Thoracic aorta (tissue), 2 donors: ENCODE measurements at regions not wholly inside any gene's neighbourhood (a gene's known extent, or its start where the extent isn't known, plus 50 kb on each side); places are given as distances from the start of the nearest gene placed in this dataset.

Experiments
- ATAC-seq: fragments of 150-250 bp; one replicate; pipeline ENCODE4 v1.8.0; 2017; ENCODE audit warnings: low read depth; ENCODE audit not compliant: insufficient number of reproducible peaks, low FRiP score
- DNase-seq: peaks from one replicate; pipeline ENCODE4 v3.0.0-alpha.2; 2020; ENCODE audit warnings: low spot score
- H3K27ac ChIP-seq, 2 donors: fragments of 200-600 bp; sonication (generic); 1 replicate in 1 of 2; 2 replicates in 1 of 2; pipeline ENCODE4 v1.5.1; 2016; ENCODE audit warnings: mild to moderate bottlenecking in 2 of 2, moderate library complexity in 2 of 2
- H3K27me3 ChIP-seq: fragments of 200-600 bp; sonication (generic); replicated peaks from 2 replicates; pipeline ENCODE4 v1.6.0; 2016; ENCODE audit warnings: mild to moderate bottlenecking; ENCODE audit not compliant: insufficient read depth
- H3K36me3 ChIP-seq: fragments of 200-600 bp; sonication (generic); one replicate; pipeline ENCODE4 v1.5.1; 2016
- H3K4me1 ChIP-seq, 2 donors: fragments of 200-600 bp; sonication (generic); 1 replicate in 1 of 2; 2 replicates in 1 of 2; pipeline versions ENCODE4 v1.5.1 to v1.6.0; 2016; ENCODE audit warnings: low read depth in 2 of 2, mild to moderate bottlenecking in 1 of 2; ENCODE audit not compliant: control insufficient read depth in 1 of 2
- H3K4me3 ChIP-seq: fragments of 200-600 bp; sonication (generic); 2 replicates; pipeline ENCODE4 v1.5.1; 2016; ENCODE audit warnings: mild to moderate bottlenecking
- H3K9me3 ChIP-seq: fragments of 200-600 bp; sonication (generic); 2 replicates; pipeline ENCODE4 v1.5.1; 2016
- CTCF ChIP-seq: fragments of 200-600 bp; sonication (generic); IDR thresholded peaks from one replicate; pipeline ENCODE4 v1.5.1; 2019; ENCODE audit warnings: antibody characterized with exemption

GRCh38 chr3:170642882-170643601, 57.2 kb upstream of the SLC7A14 start:
- H3K27ac ChIP-seq = no peak overlapping the region
- DNase-seq = no peak
- no peaks in the 10 kb centered on the region for H3K9me3 ChIP-seq
- no peak for ATAC-seq
- no peak for TF ChIP-seq CTCF
- no peaks in the 10 kb centered on the region for H3K27me3 ChIP-seq
- no peak overlapping the region for H3K4me3 ChIP-seq
- H3K4me1 ChIP-seq = peaks cover 6 to 22% of the 10 kb centered on the region in 2 donors
- no peaks in the 10 kb centered on the region for H3K36me3 ChIP-seq

- Histone ChIP-seq H3K4me3 (peak overlapping the region; percentile 39), H3K9me3 (no peaks in the 10 kb centered on the region), H3K36me3 (no peaks in the 10 kb centered on the region), H3K27me3 (no peaks in the 10 kb centered on the region), H3K4me1 (peaks cover 6 to 22% of the 10 kb centered on the region in 2 donors), H3K27ac (no peak overlapping the region)
- no peak for TF ChIP-seq CTCF
- DNase-seq = no peak
- no peak for ATAC-seq
Observed at GRCh38 chr3:170641510-170642236, 55.8 kb upstream of the SLC7A14 start.

GRCh38 chr3:170640737-170641171, 54.9 kb upstream of the SLC7A14 start:
- Histone ChIP-seq H3K36me3 (no peaks in the 10 kb centered on the region), H3K27me3 (no peaks in the 10 kb centered on the region), H3K4me1 (peaks cover 6 to 22% of the 10 kb centered on the region in 2 donors), H3K27ac (no peak overlapping the region), H3K4me3 (no peak overlapping the region), H3K9me3 (no peaks in the 10 kb centered on the region)
- DNase-seq (no peak), ATAC-seq (no peak)
- no peak for TF ChIP-seq CTCF

GRCh38 chr3:170638988-170639387, 53.1 kb upstream of the SLC7A14 start:
- DNase-seq (no peak), ATAC-seq (no peak)
- Histone ChIP-seq H3K27me3 (no peaks in the 10 kb centered on the region), H3K36me3 (no peaks in the 10 kb centered on the region), H3K4me3 (no peak overlapping the region), H3K27ac (no peak overlapping the region), H3K4me1 (peaks cover 6 to 21% of the 10 kb centered on the region in 2 donors), H3K9me3 (no peaks in the 10 kb centered on the region)
- TF ChIP-seq CTCF = no peak

GRCh38 chr3:170637306-170637705, 51.4 kb upstream of the SLC7A14 start:
- Histone ChIP-seq H3K36me3 (no peaks in the 10 kb centered on the region), H3K4me1 (peaks cover 0 to 4% of the 10 kb centered on the region in 2 donors), H3K4me3 (no peak overlapping the region), H3K27me3 (no peaks in the 10 kb centered on the region), H3K9me3 (no peaks in the 10 kb centered on the region), H3K27ac (no peak overlapping the region)
- no peak for DNase-seq
- ATAC-seq = no peak
- TF ChIP-seq CTCF = no peak
